ENCODE measurements at regions not wholly inside any gene's neighbourhood (a gene's known extent, or its start where the extent isn't known, plus 50 kb on each side); places are given as distances from the start of the nearest gene placed in this dataset.
A peak's percentile ranks its signal among the peaks of the same experiment; 100 is the strongest.

DNA sequence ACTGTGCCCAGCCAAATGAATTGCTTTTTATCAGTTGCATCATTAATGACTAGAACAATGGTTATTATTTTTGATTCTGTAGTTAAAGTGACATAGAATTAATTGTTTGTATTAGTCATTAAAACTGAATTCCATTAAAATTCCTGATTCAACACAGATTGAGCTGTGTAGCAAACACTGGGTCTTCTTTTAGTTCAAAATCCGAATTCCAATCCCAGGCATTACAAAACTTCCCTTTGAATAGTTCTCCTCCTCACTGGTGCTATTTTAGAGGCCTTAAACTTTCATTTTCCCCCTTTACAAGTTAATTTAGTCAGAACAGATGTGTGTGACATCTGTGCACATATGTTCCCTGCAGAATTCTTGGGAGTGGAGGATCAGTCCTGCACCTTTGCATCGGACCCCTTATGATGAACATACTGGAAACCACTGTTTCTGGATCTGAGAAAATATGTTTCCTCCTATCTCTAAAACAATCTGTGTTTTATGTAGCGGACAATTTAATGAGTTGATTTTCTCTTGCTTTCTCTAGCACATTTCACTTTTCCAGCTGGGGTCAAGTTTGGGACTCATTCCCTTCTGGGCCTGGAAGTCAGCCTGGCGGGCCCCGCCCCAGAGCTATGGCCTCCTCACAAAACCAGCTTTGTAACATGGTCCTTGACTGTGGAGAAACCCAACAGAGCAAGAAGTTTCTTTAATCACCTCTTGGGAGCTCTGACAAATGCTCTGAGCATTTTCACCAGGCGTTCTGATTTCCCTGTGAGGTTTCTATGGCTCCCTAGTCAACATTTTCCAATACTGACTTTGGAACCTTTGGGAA is 87.9 kb upstream of the MAMDC2 start:
- TF ChIP-seq POLR2A (IDR thresholded peaks at IDR 0.05): no peak
- TF ChIP-seq, protein P1, sequence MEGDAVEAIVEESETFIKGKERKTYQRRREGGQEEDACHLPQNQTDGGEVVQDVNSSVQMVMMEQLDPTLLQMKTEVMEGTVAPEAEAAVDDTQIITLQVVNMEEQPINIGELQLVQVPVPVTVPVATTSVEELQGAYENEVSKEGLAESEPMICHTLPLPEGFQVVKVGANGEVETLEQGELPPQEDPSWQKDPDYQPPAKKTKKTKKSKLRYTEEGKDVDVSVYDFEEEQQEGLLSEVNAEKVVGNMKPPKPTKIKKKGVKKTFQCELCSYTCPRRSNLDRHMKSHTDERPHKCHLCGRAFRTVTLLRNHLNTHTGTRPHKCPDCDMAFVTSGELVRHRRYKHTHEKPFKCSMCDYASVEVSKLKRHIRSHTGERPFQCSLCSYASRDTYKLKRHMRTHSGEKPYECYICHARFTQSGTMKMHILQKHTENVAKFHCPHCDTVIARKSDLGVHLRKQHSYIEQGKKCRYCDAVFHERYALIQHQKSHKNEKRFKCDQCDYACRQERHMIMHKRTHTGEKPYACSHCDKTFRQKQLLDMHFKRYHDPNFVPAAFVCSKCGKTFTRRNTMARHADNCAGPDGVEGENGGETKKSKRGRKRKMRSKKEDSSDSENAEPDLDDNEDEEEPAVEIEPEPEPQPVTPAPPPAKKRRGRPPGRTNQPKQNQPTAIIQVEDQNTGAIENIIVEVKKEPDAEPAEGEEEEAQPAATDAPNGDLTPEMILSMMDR (IDR thresholded peaks at IDR 0.05): no peak
- Histone ChIP-seq H3K27ac (peak overlapping the region in 1 of 2 donors; percentile 19), H3K4me3 (no peak overlapping the region), H3K36me3 (no peaks in the 10 kb centered on the region), H3K9me3 (no peaks in the 10 kb centered on the region), H3K4me1 (no peaks in the 10 kb centered on the region), H3K27me3 (no peaks in the 10 kb centered on the region)
- DNase-seq: no peak
- intact Hi-C loops (cut with DNase I; ENCODE audit: low total_unique reads): no loop called here

DNA sequence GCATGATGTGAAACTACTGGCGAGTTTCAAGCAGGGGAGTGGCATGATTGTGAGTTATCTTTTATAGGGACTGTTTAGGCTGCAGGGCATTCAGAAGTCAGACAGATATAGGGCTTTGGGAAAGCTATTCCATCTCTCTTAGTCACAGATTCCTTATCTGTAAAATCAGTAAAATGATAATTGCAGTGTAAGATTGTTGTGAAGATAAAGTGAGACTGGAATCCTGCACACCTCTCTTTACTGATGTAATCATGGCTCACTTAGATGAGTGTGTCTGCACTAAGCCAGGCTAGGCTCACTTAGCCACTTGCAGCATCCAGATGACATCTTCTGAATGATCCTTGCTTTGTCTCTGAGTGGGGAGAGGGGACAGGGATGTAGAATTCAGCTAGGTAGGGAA is 81.8 kb upstream of the MAMDC2 start:
- intact Hi-C loops (cut with DNase I; ENCODE audit: low total_unique reads): no loop called here
- TF ChIP-seq POLR2A (IDR thresholded peaks at IDR 0.05): no peak
- TF ChIP-seq, protein P1 (IDR thresholded peaks at IDR 0.05): no peak
- Histone ChIP-seq H3K4me3 (no peak overlapping the region), H3K27me3 (no peaks in the 10 kb centered on the region), H3K9me3 (no peaks in the 10 kb centered on the region), H3K4me1 (no peaks in the 10 kb centered on the region), H3K36me3 (no peaks in the 10 kb centered on the region), H3K27ac (no peak overlapping the region)
- no peak for DNase-seq

DNA sequence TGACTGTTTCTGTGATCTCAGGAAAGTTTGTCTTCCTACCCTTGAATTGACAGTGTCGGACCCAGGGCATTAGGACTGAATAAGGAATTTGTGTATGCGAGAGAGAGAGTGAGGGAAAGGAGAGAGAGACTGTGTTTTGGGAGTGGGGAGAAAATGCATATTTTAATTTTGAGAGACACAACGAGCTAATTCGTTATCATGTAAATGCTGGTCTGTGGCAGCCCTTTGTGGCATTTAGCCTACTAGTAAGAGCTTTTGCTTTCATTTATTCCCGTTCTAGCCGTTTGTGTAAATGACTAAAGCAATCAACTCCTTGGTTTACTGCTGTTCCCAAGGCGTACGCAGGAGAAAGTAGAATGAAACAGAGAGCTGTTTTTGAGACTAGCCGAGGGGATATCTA is 79.8 kb upstream of the MAMDC2 start:
- H3K27ac ChIP-seq: no peak overlapping the region
- TF ChIP-seq, protein P1 (IDR thresholded peaks at IDR 0.05): no peak
- TF ChIP-seq POLR2A (IDR thresholded peaks at IDR 0.05): no peak
- H3K36me3 ChIP-seq: no peaks in the 10 kb centered on the region
- no peaks in the 10 kb centered on the region for H3K27me3 ChIP-seq
- intact Hi-C loops (cut with DNase I; ENCODE audit: low total_unique reads): no loop called here
- H3K4me3 ChIP-seq: no peak overlapping the region
- DNase-seq: no peak
- no peaks in the 10 kb centered on the region for H3K4me1 ChIP-seq
- H3K9me3 ChIP-seq: no peaks in the 10 kb centered on the region

DNA sequence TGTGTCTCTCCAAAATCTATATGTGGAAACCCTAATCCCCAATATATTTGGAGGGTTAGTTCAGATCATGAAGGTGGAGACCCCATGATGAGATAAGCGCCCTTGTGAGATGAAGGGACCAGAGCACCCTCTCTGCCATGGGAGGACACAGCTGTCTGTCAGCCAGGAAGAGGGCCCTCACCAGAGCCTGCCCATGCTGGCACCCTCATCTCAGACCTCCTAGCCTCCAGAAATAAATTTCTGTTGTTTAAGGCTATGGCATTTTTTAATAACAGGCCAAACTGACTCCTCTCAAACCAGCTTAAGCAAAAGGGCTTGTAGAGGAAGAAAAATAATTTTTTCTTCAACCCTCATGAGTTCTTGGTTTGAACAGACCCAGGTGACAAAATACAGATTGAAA is 79.2 kb upstream of the MAMDC2 start:
- Histone ChIP-seq H3K27me3 (no peaks in the 10 kb centered on the region), H3K4me1 (no peaks in the 10 kb centered on the region), H3K9me3 (no peaks in the 10 kb centered on the region), H3K27ac (no peak overlapping the region), H3K36me3 (no peaks in the 10 kb centered on the region), H3K4me3 (no peak overlapping the region)
- DNase-seq: no peak
- intact Hi-C loops (cut with DNase I; ENCODE audit: low total_unique reads): no loop called here
- TF ChIP-seq, protein P1 (IDR thresholded peaks at IDR 0.05): no peak
- no peak for TF ChIP-seq POLR2A (IDR thresholded peaks at IDR 0.05)

DNA sequence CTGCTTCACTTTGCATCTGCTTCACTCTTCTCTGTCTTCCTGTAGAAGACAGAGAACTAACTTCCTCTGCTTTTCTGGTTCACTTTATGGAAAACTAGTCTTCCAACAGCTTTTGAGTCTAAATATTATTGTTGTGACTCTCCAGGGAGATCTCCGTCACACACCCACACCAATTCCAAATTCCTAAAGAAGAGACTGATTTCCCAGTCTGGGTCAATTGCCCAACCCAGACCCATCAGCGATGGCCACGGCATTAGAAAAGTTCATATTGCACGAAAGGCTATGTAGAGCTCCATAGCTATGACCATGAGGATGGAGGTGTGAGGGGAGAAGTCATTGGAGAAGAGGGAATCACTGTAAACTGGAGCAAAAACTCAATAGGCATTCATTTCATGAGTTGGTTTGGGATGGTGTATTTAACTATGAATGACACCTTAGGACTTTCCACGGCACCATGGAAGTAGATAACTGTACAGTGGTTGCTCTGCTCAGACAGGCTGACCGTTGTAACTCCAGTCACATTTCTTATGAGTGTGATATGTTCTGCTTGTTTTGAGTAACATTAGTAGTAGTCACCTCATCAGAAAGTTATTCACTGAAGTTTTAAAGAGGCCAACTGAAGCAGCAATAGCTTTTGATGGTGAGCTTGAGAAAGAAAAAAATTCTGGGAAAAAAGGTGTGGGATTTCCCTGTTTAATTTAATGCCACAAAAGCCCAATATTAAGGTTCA is 78.1 kb upstream of the MAMDC2 start:
- Histone ChIP-seq H3K4me1 (no peaks in the 10 kb centered on the region), H3K27ac (no peak overlapping the region), H3K36me3 (no peaks in the 10 kb centered on the region), H3K9me3 (no peaks in the 10 kb centered on the region), H3K27me3 (no peaks in the 10 kb centered on the region), H3K4me3 (no peak overlapping the region)
- intact Hi-C loops (cut with DNase I; ENCODE audit: low total_unique reads): no loop called here
- DNase-seq: no peak
- TF ChIP-seq POLR2A (IDR thresholded peaks at IDR 0.05): no peak
- TF ChIP-seq, protein P1 (IDR thresholded peaks at IDR 0.05): no peak
